ENCODE measurements at regions not wholly inside any gene's neighbourhood (a gene's known extent, or its start where the extent isn't known, plus 50 kb on each side); places are given as distances from the start of the nearest gene placed in this dataset.
A peak's percentile ranks its signal among the peaks of the same experiment; 100 is the strongest.

- no peak overlapping the region for H3K4me3 ChIP-seq (ENCODE audit: low read depth, low read length)
- no peak for DNase-seq (ENCODE audit: low read depth, low spot score)
- in situ Hi-C loops (cut with HindIII; ENCODE audit: low sequenced_read_pairs): no loop called here
- TF ChIP-seq, protein P1, sequence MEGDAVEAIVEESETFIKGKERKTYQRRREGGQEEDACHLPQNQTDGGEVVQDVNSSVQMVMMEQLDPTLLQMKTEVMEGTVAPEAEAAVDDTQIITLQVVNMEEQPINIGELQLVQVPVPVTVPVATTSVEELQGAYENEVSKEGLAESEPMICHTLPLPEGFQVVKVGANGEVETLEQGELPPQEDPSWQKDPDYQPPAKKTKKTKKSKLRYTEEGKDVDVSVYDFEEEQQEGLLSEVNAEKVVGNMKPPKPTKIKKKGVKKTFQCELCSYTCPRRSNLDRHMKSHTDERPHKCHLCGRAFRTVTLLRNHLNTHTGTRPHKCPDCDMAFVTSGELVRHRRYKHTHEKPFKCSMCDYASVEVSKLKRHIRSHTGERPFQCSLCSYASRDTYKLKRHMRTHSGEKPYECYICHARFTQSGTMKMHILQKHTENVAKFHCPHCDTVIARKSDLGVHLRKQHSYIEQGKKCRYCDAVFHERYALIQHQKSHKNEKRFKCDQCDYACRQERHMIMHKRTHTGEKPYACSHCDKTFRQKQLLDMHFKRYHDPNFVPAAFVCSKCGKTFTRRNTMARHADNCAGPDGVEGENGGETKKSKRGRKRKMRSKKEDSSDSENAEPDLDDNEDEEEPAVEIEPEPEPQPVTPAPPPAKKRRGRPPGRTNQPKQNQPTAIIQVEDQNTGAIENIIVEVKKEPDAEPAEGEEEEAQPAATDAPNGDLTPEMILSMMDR (IDR thresholded peaks at IDR 0.05; ENCODE audit: low read depth, low read length): no peak
Measured at GRCh38 chr5:17727098-17727497, 92.8 kb downstream of the TAF11L14 start.

DNA sequence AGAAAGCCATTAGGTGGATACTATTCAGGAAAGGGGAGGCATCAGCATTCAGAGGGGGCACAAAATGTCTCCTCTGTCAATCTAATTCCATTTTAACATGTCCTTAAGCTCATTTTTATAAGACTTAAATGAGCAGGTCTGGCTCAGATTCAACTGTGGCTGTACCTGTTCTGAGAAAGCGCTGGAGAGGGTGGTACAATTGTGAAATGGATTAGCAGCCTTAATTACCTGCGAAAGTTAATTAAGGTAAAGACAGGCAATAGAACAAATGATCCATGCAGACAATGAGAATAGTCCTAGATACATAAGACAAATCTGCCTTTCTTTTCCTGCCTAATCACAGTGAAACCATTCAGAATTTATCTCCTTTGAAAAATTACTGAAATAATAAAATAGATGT lies 96.2 kb downstream of the TAF11L14 start:
- DNase-seq (ENCODE audit: low read depth, low spot score): no peak
- in situ Hi-C loops (cut with HindIII; ENCODE audit: low sequenced_read_pairs): no loop called here
- TF ChIP-seq, protein P1 (IDR thresholded peaks at IDR 0.05; ENCODE audit: low read depth, low read length): no peak
- H3K4me3 ChIP-seq (ENCODE audit: low read depth, low read length): no peak overlapping the region

DNA sequence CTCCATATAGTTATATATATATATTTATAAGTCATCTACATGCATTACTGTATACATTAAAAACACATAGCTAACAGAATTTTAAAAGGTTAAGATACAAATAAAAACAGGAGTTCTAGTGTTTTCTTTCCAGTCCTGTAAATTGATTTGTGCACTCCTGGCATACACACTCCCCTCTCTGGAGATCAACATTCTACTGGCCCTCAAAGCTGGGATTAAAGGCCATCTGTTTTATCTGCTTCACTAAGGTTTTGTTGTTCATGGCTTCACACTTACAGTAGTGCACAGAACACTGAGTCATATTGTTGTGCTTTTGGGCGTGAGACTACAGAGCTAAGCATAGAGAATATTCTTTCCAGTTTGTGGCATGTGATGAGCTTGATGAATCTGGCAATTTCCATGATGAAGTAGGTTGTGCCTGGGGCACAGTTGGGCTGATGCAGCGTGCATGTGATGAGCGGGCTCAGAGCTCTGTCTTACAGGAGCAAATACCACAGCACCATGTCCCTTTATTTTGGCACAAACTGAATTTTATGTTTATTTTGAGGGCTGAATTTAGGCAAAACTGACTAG lies 98.2 kb downstream of the TAF11L14 start:
- DNase-seq (ENCODE audit: low read depth, low spot score): no peak
- TF ChIP-seq, protein P1 (IDR thresholded peaks at IDR 0.05; ENCODE audit: low read depth, low read length): no peak
- in situ Hi-C loops (cut with HindIII; ENCODE audit: low sequenced_read_pairs): no loop called here
- no peak overlapping the region for H3K4me3 ChIP-seq (ENCODE audit: low read depth, low read length)

GRCh38 chr5:17734011-17734410 lies 99.8 kb downstream of the TAF11L14 start:
- in situ Hi-C loops (cut with HindIII; ENCODE audit: low sequenced_read_pairs): no loop called here
- TF ChIP-seq, protein P1 (IDR thresholded peaks at IDR 0.05; ENCODE audit: low read depth, low read length): no peak
- DNase-seq (ENCODE audit: low read depth, low spot score): no peak
- no peak overlapping the region for H3K4me3 ChIP-seq (ENCODE audit: low read depth, low read length)

DNA sequence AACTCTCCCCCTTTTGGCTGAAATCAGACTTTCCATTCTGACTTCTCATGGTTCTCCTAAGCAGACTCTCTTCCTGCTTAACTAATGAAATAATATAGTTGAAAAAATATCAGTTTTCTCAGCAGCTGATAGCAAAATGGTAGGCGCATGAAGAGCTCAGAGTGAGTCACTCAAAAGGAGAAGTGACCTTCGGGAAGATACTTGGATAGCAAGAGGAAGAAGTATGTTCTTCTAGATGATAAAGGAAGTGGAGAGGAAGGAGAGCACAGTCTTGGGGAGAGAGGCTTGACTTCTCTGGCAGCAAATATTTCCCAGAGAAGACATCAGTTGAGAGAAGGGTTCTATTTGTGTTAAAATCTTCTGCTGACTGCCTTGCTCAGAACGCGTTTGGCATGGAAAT lies 101.5 kb downstream of the TAF11L14 start:
- H3K4me3 ChIP-seq (ENCODE audit: low read depth, low read length): no peak overlapping the region
- in situ Hi-C loops (cut with HindIII; ENCODE audit: low sequenced_read_pairs): no loop called here
- TF ChIP-seq, protein P1 (IDR thresholded peaks at IDR 0.05; ENCODE audit: low read depth, low read length): no peak
- no peak for DNase-seq (ENCODE audit: low read depth, low spot score)

- no peak overlapping the region for H3K4me3 ChIP-seq (ENCODE audit: low read depth, low read length)
- TF ChIP-seq, protein P1 (IDR thresholded peaks at IDR 0.05; ENCODE audit: low read depth, low read length): no peak
- peak; percentile 36 for DNase-seq (ENCODE audit: low read depth, low spot score)
- in situ Hi-C loops (cut with HindIII; ENCODE audit: low sequenced_read_pairs): no loop called here
Measured at GRCh38 chr5:17737092-17737491, 102.8 kb downstream of the TAF11L14 start.

DNA sequence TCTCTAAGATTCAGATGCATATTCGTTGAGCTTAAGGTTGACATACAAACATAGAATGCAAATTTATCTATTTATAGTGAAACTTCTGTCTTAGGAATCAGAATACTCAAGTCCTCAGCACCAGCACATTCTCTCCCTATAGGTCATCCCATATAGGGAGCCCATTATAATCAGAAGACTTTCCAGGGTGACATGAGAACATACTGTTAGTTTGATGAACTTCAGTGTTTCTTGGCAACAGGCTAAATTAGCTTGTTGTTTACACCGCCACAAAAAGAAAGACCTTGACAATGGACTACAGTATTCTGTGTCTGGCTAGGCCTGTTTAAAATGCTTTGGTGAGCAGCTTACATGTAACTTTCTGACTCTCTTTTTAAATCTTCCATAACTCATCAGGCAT lies 104.2 kb downstream of the TAF11L14 start:
- H3K4me3 ChIP-seq (ENCODE audit: low read depth, low read length): no peak overlapping the region
- no peak for DNase-seq (ENCODE audit: low read depth, low spot score)
- TF ChIP-seq, protein P1 (IDR thresholded peaks at IDR 0.05; ENCODE audit: low read depth, low read length): no peak
- in situ Hi-C loops (cut with HindIII; ENCODE audit: low sequenced_read_pairs): no loop called here

All from astrocyte of the spinal cord (primary cell).